GM12865 (cell line): ENCODE measurements at regions not wholly inside any gene's neighbourhood (a gene's known extent, or its start where the extent isn't known, plus 50 kb on each side); places are given as distances from the start of the nearest gene placed in this dataset.

ENCODE experiments used
- DNase-seq: peaks from one replicate; pipeline ENCODE4 v3.0.0; 2010; ENCODE audit warnings: low read depth
- H3K4me3 ChIP-seq: 2 replicates; pipeline ENCODE4 v1.5.1; 2011; ENCODE audit warnings: mild to moderate bottlenecking, low read depth, low read length, control low read depth
- TF ChIP-seq, protein P1 (sequence below): IDR thresholded peaks from 2 replicates; pipeline ENCODE4 v1.5.1; 2011; ENCODE audit warnings: low read length, control low read depth, low read depth, inconsistent platforms; ENCODE audit not compliant: insufficient read depth; ENCODE audit errors: missing control alignments

DNA sequence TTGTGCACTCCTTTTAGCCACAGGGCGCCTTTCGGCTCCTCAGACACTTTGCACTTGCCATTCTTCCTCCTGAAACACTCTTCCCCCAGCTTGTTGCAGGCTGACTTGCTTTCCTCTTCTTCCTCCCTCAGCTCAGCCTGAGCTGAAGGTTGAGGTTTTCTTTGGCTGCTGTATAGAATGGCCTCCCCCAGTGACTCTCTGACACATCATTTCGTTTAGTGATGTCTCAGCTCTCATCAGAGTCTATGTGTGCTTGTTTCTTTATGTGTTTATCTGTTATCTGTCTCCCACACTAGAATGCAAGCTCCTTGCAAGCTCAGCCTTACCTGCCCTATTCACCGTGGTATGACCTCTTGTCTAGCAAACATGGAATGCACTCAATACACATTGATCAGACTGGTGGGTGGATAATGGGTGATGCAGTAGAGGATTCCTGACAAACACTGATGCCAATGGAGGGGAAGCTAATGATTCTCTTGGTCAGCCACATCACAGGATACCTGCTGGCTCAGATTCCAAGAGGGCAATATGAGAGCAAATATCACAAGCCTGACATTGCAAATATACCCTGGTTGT, 112.9 kb upstream of the STC2 start:
- DNase-seq, result no peak
- TF ChIP-seq, protein P1, sequence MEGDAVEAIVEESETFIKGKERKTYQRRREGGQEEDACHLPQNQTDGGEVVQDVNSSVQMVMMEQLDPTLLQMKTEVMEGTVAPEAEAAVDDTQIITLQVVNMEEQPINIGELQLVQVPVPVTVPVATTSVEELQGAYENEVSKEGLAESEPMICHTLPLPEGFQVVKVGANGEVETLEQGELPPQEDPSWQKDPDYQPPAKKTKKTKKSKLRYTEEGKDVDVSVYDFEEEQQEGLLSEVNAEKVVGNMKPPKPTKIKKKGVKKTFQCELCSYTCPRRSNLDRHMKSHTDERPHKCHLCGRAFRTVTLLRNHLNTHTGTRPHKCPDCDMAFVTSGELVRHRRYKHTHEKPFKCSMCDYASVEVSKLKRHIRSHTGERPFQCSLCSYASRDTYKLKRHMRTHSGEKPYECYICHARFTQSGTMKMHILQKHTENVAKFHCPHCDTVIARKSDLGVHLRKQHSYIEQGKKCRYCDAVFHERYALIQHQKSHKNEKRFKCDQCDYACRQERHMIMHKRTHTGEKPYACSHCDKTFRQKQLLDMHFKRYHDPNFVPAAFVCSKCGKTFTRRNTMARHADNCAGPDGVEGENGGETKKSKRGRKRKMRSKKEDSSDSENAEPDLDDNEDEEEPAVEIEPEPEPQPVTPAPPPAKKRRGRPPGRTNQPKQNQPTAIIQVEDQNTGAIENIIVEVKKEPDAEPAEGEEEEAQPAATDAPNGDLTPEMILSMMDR, result no peak
- no peak overlapping the region for H3K4me3 ChIP-seq

DNA sequence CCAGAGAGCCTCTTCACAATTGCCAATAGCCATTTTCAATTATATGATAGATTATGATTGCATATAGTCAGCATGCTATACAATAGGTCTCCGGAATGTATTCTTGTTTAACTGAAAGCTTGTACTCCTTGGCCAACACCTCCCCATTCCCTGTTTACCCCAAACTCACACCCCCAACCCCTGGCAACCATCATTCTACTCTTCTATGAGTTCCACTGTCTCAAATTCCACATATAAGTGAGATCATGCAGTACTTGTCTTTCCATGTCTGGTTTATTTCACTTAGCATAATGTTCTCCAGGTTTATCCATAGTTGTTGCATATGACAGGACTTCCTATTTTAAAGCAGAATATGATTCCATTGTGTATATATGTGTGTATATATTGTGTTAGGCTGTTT, 110.7 kb upstream of the STC2 start:
- no peak overlapping the region for H3K4me3 ChIP-seq
- no peak for DNase-seq
- TF ChIP-seq, protein P1, result no peak

GRCh38 chr5:173435447-173435846, 107.2 kb upstream of the STC2 start:
- DNase-seq, result no peak
- H3K4me3 ChIP-seq, result no peak overlapping the region
- TF ChIP-seq, protein P1, result no peak

GRCh38 chr5:173434270-173434669, 106.1 kb upstream of the STC2 start:
- TF ChIP-seq, protein P1, result no peak
- no peak for DNase-seq
- no peak overlapping the region for H3K4me3 ChIP-seq

DNA sequence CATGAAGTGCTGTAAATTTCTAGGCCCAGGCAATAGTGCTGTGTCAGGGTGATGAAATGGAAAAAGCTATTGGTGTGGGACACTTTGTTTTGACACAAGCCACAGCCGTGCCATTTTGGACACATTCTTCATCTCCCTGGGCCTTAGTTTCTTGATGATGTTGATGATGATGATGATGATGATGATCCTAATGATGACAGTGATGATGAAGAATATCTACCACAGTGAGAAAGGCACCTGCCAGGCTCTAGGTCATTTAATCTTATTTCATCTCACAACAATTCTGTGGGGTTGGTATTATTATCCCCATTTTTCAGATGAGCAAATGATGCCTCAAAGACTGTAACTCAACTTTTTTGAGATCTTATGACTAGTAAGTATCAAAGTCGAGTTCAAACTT, 102.2 kb upstream of the STC2 start:
- DNase-seq, result no peak
- H3K4me3 ChIP-seq, result no peak overlapping the region
- TF ChIP-seq, protein P1, result no peak

DNA sequence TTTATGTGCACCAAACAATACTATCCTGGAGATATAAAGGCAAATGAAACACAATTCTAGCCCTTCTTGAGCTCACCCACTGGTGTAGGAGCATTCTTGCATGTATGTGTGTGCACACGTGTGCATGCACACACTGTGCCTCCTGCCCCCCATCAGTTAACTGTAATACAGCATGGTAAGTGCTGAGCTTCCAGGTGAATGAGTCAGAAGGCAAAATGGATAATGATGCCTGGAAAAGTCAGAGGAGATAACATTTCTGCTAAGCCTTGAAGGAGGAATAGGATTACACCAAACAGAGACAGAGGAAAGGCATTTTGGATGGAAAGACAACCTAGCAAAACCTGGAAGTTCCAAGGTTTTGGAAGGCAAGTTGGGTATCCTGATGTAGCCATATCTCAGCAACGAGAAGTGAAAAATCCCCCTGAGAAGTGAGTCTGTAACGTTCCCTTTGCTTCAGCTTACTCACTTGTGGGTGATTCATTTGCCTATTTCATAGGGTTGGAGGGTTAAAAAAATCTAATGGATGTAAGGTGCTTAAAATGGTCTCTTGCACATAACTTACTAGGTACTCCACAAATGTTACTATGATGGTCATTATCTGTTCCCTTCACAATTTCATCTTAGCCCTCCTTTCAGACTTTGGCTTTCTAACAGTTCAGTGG, 101.4 kb upstream of the STC2 start:
- no peak for DNase-seq
- no peak overlapping the region for H3K4me3 ChIP-seq
- TF ChIP-seq, protein P1, result no peak
